Endodermal cell (in vitro differentiated cells): ENCODE measurements at regions not wholly inside any gene's neighbourhood (a gene's known extent, or its start where the extent isn't known, plus 50 kb on each side); places are given as distances from the start of the nearest gene placed in this dataset.

Source experiments
- DNase-seq: peaks from one replicate; pipeline ENCODE4 v3.0.0-alpha.2; 2017
- H3K27ac ChIP-seq: 2 replicates; pipeline ENCODE4 v1.5.1; 2013; ENCODE audit warnings: mild to moderate bottlenecking, low read depth, low read length, moderate library complexity
- H3K27me3 ChIP-seq: 2 replicates; pipeline ENCODE4 v1.6.1; 2013; ENCODE audit warnings: mild to moderate bottlenecking, low read length, moderate library complexity; ENCODE audit not compliant: insufficient read depth, control insufficient read depth, poor library complexity, severe bottlenecking
- H3K36me3 ChIP-seq: 2 replicates; pipeline ENCODE4 v1.7.0; 2013; ENCODE audit warnings: mild to moderate bottlenecking, low read length, moderate library complexity; ENCODE audit not compliant: control insufficient read depth, insufficient read depth
- H3K4me1 ChIP-seq: one replicate; pipeline ENCODE4 v1.7.0; 2013; ENCODE audit warnings: low read length; ENCODE audit not compliant: control insufficient read depth, insufficient read depth
- H3K4me3 ChIP-seq: 2 replicates; pipeline ENCODE4 v1.5.1; 2013; ENCODE audit warnings: mild to moderate bottlenecking, low read length, moderate library complexity
- H3K9ac ChIP-seq: 2 replicates; pipeline ENCODE4 v1.6.1; 2013; ENCODE audit warnings: mild to moderate bottlenecking, low read length, moderate library complexity; ENCODE audit not compliant: poor library complexity, severe bottlenecking; ENCODE audit errors: extremely low read depth
- H3K9me3 ChIP-seq: 2 replicates; pipeline ENCODE4 v1.6.1; 2013; ENCODE audit warnings: mild to moderate bottlenecking, low read length, moderate library complexity; ENCODE audit not compliant: control insufficient read depth
- H3K27ac Mint-ChIP-seq: 2 replicates; pipeline ENCODE4 v1.8.0; 2020; ENCODE audit warnings: mixed read lengths
- H3K27me3 Mint-ChIP-seq: 2 replicates; pipeline ENCODE4 v1.8.0; 2021; ENCODE audit warnings: mild to moderate bottlenecking, mixed read lengths; ENCODE audit not compliant: insufficient read depth
- H3K36me3 Mint-ChIP-seq: 2 replicates; pipeline ENCODE4 v1.8.0; 2020; ENCODE audit warnings: low read depth, mixed read lengths
- H3K4me1 Mint-ChIP-seq: 2 replicates; pipeline ENCODE4 v1.8.0; 2020; ENCODE audit warnings: mixed read lengths
- H3K4me3 Mint-ChIP-seq: 2 replicates; pipeline ENCODE4 v1.8.0; 2020; ENCODE audit warnings: mild to moderate bottlenecking, moderate library complexity, mixed read lengths
- H3K9me3 Mint-ChIP-seq: 2 replicates; pipeline ENCODE4 v1.8.0; 2020; ENCODE audit warnings: mild to moderate bottlenecking, mixed read lengths
- CTCF ChIP-seq: fragments of 200-600 bp; sonication (generic); conservative IDR thresholded peaks from 2 replicates; pipeline ENCODE4 v1.5.0; 2021; ENCODE audit warnings: antibody characterized with exemption, mild to moderate bottlenecking
- WGBS, 2 experiments: methylation state at CpG; one replicate each; pipeline versions ENCODE4 v1.1.5 to v1.1.7; 2013; ENCODE audit warnings: missing lambda C conversion rate in 2 of 2, mixed read lengths in 1 of 2; ENCODE audit not compliant: insufficient coverage in 1 of 2, insufficient read length in 1 of 2; 5-methylcytosine and 5-hydroxymethylcytosine counted together

GRCh38 chr6:105633814-105634213 lies 230.9 kb upstream of the PREP start:
- H3K9me3 ChIP-seq, result peaks cover 15% of the 10 kb centered on the region
- no peak overlapping the region for H3K27ac ChIP-seq
- no peak for TF ChIP-seq CTCF
- peaks cover 1% of the 10 kb centered on the region for H3K27me3 Mint-ChIP-seq
- H3K4me1 ChIP-seq, result no peaks in the 10 kb centered on the region
- no peak overlapping the region for H3K4me3 Mint-ChIP-seq
- H3K36me3 ChIP-seq, result no peaks in the 10 kb centered on the region
- no peaks in the 10 kb centered on the region for H3K4me1 Mint-ChIP-seq
- no peak for DNase-seq
- H3K4me3 ChIP-seq, result no peak overlapping the region
- no peaks in the 10 kb centered on the region for H3K36me3 Mint-ChIP-seq
- no peak overlapping the region for H3K9ac ChIP-seq
- H3K27ac Mint-ChIP-seq, result no peak overlapping the region
- H3K9me3 Mint-ChIP-seq, result peaks cover 1% of the 10 kb centered on the region
- H3K27me3 ChIP-seq, result no peaks in the 10 kb centered on the region

GRCh38 chr6:105628156-105628860 lies 225.4 kb upstream of the PREP start:
- 94 to 97% methylated on average over 5 to 7 of the region's 7 CpGs for WGBS, 2 experiments
- DNase-seq, result no peak
- no peaks in the 10 kb centered on the region for H3K36me3 Mint-ChIP-seq
- Histone ChIP-seq H3K27ac (no peak overlapping the region), H3K4me3 (no peak overlapping the region), H3K36me3 (no peaks in the 10 kb centered on the region), H3K27me3 (no peaks in the 10 kb centered on the region), H3K4me1 (no peaks in the 10 kb centered on the region), H3K9me3 (peaks cover 9% of the 10 kb centered on the region), H3K9ac (no peak overlapping the region)
- H3K27me3 Mint-ChIP-seq, result no peaks in the 10 kb centered on the region
- peaks cover 1% of the 10 kb centered on the region for H3K9me3 Mint-ChIP-seq
- no peak for TF ChIP-seq CTCF
- no peak overlapping the region for H3K4me3 Mint-ChIP-seq
- H3K4me1 Mint-ChIP-seq, result peaks cover 4% of the 10 kb centered on the region
- H3K27ac Mint-ChIP-seq, result no peak overlapping the region

GRCh38 chr6:105626295-105627158 lies 223.6 kb upstream of the PREP start:
- Mint-ChIP-seq H3K36me3 (no peaks in the 10 kb centered on the region), H3K27ac (no peak overlapping the region), H3K4me1 (peaks cover 20% of the 10 kb centered on the region), H3K4me3 (no peak overlapping the region), H3K27me3 (no peaks in the 10 kb centered on the region), H3K9me3 (no peaks in the 10 kb centered on the region)
- H3K9me3 ChIP-seq, result no peaks in the 10 kb centered on the region
- H3K36me3 ChIP-seq, result no peaks in the 10 kb centered on the region
- no peak overlapping the region for H3K27ac ChIP-seq
- no peak for TF ChIP-seq CTCF
- H3K4me3 ChIP-seq, result no peak overlapping the region
- no peaks in the 10 kb centered on the region for H3K27me3 ChIP-seq
- H3K9ac ChIP-seq, result no peak overlapping the region
- H3K4me1 ChIP-seq, result peaks cover 7% of the 10 kb centered on the region
- DNase-seq, result no peak
- 95% methylated on average over 2 of the region's 2 CpGs; no CpG with 5 or more reads in 1 of the 2 experiments for WGBS, 2 experiments
